Endothelial cell of umbilical vein (primary cell): ENCODE measurements at regions not wholly inside any gene's neighbourhood (a gene's known extent, or its start where the extent isn't known, plus 50 kb on each side); places are given as distances from the start of the nearest gene placed in this dataset.

Source experiments
- EZH2 ChIP-seq: IDR thresholded peaks from 2 replicates; pipeline ENCODE4 v1.6.1; 2012; ENCODE audit warnings: borderline replicate concordance, low read depth, mild to moderate bottlenecking, moderate library complexity, low read length, inconsistent platforms; ENCODE audit not compliant: severe bottlenecking
- POLR2AphosphoS5 ChIP-seq: IDR thresholded peaks from 2 replicates; pipeline ENCODE4 v1.6.1; 2012; ENCODE audit warnings: low read depth, mild to moderate bottlenecking, control low read depth, low read length, moderate library complexity; ENCODE audit not compliant: insufficient read depth
- TF ChIP-seq, protein P1 (sequence below), 2 donors: IDR thresholded peaks; 1 replicate in 1 of 2; 2 replicates in 1 of 2; pipeline ENCODE4 v1.5.1; 2011; ENCODE audit warnings: low read length in 2 of 2, mild to moderate bottlenecking in 2 of 2, moderate library complexity in 2 of 2, control low read depth in 1 of 2, inconsistent platforms in 1 of 2, low read depth in 1 of 2; ENCODE audit not compliant: insufficient read depth in 1 of 2; ENCODE audit errors: extremely low read depth in 1 of 2

DNA sequence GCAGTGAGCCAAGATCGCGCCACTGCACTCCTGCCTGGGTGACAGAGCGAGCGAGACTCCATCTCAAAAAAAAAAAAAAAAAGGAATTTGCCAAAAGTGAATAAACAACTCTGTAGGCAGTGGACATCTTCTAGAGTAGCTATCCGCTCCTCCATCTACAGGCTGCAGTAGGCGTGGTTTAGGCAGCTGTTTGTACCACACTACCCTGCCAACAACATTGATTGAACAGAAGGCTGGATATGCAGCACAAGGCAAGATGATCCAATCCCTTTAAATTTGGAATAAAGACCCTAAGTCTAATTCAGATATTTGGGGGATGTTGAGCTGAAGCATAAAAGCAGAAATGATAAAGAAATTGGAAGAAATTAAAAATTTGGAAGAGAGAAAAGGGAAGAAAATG lies 141.6 kb downstream of the TES start:
- TF ChIP-seq, protein P1, sequence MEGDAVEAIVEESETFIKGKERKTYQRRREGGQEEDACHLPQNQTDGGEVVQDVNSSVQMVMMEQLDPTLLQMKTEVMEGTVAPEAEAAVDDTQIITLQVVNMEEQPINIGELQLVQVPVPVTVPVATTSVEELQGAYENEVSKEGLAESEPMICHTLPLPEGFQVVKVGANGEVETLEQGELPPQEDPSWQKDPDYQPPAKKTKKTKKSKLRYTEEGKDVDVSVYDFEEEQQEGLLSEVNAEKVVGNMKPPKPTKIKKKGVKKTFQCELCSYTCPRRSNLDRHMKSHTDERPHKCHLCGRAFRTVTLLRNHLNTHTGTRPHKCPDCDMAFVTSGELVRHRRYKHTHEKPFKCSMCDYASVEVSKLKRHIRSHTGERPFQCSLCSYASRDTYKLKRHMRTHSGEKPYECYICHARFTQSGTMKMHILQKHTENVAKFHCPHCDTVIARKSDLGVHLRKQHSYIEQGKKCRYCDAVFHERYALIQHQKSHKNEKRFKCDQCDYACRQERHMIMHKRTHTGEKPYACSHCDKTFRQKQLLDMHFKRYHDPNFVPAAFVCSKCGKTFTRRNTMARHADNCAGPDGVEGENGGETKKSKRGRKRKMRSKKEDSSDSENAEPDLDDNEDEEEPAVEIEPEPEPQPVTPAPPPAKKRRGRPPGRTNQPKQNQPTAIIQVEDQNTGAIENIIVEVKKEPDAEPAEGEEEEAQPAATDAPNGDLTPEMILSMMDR (IDR thresholded peaks at IDR 0.05; ENCODE audit: extremely low read depth in 1 of 2, insufficient read depth in 1 of 2, low read depth in 1 of 2, low read length in 2 of 2), result no peak
- no peak for TF ChIP-seq POLR2AphosphoS5
- TF ChIP-seq EZH2, result no peak
